HG02870 (cell line): ENCODE measurements at regions not wholly inside any gene's neighbourhood (a gene's known extent, or its start where the extent isn't known, plus 50 kb on each side); places are given as distances from the start of the nearest gene placed in this dataset.

ENCODE experiments used
- ATAC-seq: cut with Tn5 transposase; IDR thresholded peaks from one replicate; pipeline ENCODE4 v1.9.1; 2021; ENCODE audit warnings: mild to moderate bottlenecking, moderate library complexity; ENCODE audit not compliant: unreplicated experiment

DNA sequence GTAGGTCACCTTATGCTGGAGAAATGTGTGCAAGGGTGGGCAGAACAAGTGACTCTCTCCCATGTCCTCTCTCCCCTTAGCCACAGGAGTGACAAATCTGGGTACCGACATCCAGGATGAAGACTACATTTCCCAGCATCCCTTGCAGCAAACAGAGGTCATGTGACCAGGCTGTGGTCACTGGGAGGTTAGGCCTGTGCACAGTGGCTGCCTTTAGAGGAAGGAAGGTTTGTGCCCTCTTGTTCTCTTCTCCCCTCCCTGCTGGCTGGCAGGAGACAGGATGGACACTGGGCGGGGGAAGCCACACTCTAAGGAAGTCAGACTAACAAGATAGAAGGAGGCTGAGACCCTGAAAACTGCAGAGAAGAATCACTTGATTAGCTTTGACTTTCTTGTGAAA lies 360.2 kb downstream of the PREX1 start:
- no peak for ATAC-seq

DNA sequence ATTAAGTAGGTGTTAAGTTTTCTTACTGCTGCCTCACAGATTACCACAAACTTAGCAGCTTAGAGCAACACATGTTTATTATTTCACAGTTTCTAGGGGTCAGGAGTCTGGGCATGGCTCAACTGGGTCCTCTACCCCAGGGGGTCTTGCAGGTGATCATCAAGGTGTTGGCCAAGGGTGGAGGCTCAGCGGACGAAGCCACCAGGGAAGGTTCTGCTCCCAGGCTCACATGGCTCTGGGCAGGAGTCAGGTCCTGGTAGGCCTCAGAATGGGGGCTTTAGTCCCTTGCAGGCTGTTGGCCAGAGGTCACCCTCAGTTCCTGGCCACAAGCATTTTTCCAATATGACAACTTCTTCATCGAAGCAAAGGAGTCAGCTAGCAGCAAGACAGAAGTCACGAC lies 362.5 kb downstream of the PREX1 start:
- ATAC-seq = no peak

DNA sequence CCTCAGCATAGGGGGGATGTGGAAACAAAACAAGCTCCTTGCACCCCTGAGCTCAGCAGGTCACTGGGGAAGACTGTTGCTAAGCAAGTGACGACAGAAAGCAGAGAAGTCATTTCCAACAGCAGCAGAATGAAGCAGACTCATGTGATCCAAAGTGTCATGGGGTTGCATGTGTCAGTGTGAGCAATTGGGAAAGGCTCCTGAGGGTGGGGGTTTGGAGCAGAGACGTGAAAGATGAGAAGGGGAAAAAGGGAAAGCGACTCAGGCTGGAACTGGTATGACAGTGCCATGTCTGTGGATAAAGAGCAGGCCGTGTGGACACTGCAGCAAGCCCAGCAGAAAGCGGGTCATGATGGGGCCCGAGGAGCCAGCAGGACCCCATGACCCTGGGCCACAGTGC lies 363.9 kb downstream of the PREX1 start:
- no peak for ATAC-seq

DNA sequence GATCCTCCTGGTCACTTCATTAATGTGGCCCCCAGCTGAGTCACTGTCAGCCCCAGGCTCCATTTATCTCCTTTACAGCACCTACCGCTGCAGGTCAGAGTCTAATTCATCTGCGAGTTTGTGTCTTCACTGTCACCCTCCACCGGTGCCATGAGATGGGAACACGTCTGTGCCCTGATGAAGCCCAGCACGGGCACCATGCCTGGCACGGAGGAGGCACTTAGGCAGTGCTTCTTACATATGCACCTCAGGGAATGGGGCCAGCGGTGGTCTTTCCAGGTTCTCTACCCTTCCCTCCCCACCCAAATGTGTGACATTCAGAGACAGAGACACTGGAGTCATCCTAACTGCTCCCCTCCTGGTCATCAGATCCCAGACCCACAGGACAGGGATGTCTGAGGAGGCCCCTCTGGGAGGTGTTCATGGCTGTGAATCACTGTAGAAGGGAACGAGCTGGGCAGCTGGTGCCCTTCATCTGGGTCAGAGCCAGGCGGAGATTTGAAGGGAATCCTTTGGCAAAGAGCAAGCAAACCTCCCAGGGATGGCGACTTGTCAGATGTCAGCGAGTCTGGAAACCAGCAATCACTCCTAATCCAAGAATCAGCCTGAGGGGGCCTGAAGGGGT lies 364.6 kb downstream of the PREX1 start:
- no peak for ATAC-seq

DNA sequence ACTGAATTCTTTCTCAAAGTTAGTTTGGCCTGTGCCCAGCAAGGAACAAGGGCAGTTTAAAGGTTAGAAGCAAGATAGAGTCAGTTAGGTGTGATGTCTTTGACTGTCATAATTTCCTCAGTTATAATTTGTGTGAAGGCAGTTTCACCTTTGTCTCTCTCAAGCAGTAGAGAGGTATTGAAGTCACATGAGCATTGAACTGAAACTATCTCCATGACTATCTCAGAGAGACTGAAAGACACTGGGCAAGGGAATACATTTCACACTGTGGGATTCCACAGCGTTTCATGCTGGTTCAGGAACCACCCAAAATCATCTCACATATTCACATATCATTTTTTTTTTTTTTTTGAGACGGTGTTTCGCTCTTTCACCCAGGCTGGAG lies 366.1 kb downstream of the PREX1 start:
- no peak for ATAC-seq

DNA sequence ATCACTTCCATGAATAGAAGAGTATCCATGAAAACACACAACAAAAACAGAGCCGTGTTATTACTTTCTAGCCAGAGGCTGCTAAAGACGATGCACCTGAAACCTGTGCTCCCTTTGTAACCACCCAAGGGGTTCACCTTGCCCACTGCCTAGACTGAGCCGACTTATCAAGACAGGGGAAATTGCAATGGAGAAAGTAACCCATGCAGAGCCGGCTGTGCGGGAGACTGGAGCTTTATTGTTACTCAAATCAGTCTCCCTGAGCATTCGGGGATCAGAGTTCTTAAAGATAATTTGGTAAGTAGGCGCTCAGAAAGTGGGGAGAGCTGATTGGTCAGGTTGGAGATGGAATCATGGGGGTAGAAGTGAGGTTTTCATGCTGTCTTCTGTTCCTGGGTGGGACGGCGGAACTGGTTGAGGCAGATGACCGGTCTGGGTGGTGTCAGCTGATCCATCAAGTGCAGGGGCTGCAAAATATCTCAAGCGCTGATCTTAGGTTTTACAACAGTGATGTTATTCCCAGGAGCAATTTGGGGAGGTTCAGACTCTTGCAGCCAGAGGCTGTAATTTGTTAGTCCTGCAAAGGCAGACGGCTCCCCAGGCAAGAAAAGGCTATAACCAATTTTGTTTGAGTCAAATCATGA lies 366.6 kb downstream of the PREX1 start:
- ATAC-seq = no peak

DNA sequence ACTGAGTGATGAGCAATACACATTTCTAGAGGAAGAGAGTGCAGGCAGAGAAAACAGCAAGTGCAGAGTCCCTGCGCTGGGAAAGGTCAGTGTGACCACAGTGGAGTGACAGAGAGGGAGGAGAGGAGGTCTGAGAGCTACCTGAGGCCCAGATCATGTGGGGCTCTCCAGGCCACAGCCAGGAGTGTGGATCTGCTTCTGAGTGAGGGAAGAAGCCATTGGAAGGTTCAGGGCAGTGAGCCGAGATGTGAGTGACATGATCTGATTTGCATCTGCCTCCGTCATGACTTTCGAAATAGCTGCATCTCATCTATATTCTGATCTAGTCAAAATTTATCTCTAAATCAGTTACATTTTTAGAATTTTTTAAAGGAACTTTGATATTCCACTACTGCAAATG lies 367.1 kb downstream of the PREX1 start:
- ATAC-seq = no peak

DNA sequence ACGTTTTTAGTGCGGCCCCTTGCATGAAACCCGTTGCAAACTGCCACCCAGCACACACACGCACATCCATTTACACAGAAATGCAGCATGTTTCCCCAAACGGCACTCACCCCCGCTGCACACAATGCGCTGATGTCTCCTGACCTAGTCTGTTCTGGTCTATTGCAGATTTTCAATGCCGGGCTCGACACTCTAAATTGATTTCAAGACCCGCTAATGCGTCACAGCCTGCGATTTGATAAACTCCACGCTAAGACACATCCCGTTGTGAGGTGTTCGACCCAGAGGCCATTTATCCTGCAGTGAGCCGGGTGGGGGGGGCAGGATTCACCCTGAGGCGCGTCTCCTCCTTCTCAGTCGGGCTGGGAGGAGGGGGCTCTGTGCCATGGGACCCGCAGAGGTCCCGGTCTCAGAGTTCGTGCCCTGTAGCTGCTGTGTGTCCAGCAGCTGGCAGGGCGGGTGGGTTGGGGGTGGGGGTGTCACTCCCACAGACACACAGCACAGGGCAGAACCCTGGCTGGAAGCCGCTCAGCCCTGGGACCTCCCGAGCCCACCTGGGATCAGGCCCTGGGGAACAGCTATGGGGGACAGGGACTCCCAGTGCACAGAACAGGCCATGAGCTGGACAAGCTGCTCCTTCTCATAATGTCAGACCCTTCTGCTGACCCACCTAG lies 367.9 kb downstream of the PREX1 start:
- no peak for ATAC-seq

DNA sequence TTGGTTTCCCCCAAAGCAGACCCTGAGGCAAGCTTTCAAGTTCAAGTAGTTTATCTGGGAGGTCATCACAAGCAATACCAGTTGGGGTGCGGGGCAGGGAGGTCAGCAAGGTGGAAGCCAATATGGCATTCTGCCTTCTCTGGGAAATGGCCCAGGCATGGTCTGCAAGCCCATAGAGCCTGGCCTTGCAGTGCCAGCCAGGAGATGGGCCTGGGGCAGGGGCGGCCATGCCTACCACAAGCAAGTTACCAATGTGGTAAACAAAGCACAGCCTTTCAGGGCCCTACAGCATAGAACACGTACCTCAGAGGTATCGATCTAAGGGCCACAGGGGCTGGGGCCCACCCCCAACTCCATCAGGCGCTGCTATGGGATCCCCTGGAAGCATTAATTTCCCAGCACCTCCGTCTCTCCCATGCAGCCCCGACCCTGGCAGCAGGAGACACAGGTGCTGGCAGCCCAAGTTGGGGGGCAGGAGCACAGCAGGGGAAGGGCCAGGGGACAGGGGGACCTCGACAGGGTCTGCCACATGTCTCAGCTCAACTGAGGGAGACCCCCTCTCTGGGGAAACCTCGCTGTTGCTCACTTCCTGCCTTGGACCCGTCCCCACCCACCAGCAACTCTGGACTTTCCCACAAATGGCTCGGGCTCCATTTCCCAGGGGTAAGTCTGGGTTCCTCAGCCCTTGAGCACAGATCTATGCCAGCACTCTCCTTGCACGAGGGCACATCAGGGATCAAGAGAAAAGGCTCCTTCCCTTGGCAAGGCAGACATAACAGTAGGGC lies 369.0 kb downstream of the PREX1 start:
- no peak for ATAC-seq

DNA sequence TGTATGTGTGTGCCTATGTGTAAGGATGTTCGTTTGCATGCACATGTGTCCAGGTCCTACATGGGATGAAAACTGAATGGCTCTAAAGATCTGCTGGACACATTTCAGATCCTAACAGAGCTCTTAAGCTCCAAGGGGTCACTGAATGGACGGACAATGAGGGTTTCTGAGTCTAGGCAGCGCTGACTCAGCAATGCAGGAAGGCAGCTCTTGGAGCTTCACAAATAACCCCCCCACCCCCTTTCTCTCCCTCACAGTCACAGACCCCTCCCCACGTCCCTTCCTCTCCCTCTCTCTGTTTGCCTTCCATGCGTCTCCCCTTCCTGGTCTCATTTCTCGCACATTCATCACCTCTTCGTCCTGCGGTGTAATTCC lies 369.8 kb downstream of the PREX1 start:
- ATAC-seq = no peak

DNA sequence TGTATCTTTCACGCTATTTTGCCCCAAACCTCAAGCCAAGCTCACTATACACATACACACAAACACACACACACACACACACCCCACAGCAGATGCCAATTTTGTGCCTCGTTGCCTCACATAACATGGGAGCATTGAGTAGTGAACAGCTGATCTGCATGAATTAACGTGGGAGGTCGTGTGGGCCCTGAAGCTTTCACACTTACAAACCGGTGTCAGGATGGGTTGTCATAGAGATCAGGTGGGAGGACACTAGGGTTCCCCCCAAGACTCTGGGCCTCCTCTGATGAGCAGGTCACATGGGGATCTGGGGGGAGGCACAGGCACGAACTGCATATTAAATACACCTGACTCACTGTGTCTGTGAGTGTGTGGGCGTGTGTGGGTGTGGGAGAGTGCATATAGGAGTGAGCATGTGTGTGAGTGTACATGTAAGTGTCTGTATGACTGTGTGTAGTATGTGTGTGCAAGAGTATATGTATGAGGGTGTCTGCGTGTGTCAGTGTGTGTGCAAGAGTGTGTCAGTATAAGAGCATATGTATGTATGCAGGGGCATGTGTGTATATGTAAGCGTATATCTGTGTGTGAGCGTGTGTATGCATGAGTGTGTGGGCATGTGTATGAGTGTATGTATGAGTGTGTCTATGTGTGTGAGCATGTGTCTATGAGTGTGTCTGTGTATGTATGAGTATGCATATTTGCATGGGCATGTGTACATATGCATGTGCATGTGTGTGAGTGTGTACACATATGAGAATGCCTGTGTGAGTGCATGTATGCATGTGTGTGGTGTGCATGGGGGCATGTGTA lies 370.4 kb downstream of the PREX1 start:
- ATAC-seq = no peak

DNA sequence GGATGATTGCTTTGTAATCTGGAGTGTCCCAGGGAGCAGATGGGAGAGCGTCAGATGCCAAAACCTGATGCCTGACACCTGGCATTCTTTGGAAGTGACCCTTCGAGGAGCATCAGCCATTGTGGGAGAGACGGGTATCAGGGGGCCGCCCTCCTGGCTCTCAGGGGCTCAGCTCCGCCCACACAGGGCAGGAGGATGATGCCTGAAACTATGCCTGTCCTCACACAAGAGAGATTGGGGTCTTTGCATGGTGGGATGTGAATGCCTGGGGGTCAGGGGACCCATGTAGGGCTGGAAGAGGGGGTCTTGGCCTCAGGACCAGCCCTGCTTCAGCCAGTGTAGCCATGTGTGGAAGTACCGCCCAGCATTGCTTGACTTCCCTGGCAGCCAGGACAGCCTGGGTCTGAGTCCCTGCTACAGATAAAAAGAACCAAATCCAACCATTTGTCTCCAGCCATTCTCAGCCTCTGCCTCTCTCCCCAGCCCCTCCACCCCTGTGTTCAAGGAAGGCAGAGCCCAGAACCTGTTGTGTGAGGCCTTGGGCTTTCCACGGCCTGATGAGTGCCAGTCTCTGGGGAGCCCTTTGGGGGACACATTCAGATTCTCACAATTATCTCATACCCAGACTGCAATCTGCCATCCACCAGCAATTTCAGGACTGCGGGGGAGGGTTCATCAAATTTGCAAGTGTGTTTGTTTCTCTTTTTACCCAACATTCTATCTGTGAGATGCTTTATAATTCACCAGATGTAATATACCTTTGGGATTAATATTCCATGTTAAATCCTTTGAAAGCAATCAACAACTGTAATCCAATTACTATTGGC lies 371.2 kb downstream of the PREX1 start:
- ATAC-seq = no peak

DNA sequence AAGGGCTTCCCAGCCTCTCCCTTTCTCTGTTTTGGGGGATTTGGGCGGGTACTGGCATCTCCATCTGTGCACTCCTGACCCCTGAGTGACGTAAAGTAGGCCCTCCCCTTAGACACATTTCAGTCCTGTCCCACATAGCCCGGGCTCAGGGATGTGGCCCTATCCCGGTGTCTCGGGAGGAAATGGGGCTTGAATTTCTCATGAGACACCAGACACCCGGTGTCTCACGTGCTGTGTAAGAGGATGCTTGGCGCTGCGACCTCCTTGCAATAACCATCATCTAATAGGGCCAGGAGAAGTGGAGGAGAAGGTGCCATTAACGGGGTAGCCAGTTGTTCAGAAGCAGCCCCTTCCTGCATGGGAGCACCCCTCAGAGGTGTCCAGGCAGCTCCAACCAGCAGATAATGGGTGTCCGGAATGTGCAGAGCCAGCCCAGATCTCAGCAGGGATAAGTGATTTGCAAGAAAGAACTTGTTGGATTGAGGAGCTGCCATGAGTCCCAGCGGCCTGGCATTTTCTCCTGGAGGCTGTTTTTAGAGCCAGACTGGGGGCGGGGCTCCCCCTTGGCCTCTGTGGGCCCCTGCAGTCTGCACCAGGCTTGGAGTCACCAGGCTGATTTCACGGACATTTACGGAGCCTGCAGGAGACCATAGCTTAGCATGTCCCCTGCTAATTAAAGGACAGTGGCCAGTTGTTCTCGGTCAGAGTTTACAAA lies 372.0 kb downstream of the PREX1 start:
- ATAC-seq = no peak

DNA sequence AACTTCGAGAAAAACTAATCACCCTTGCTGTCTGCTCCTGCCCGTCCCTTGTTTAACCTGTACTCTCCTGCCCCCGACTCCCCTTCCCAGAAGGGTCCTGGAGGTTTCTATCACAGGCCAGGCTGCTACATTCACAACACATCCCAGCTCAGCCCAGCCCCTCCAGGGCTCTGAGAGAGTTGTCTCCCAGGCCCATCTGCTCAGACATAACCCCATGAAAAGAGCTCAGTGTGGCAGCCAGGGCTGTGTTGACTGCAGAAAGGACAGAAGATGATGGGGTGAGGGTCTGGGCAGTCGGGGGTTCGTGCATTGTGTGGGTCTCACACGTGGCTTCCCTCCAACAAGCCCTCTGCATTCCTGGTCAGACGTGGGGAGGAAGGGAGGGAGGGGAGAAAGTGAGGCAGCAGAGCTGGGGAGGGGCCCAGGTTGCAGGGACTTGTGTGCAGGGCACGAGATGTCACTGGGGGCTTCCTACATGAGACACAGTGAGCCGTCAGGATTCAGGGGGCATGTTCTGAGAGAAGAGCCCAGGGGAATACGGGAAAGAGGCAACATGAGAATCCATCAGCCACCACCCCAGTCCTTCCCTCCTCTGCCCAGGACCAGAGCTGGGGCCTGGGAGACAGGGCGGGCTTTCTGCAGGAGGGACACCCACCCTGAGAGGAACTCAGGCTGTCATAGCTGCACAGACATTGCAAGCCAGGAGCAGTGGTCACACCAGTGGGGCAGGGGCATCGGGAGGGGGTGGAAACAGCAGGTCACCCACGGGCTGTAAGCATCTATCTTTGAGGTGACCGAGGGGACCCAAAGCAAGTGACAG lies 372.9 kb downstream of the PREX1 start:
- ATAC-seq = no peak

DNA sequence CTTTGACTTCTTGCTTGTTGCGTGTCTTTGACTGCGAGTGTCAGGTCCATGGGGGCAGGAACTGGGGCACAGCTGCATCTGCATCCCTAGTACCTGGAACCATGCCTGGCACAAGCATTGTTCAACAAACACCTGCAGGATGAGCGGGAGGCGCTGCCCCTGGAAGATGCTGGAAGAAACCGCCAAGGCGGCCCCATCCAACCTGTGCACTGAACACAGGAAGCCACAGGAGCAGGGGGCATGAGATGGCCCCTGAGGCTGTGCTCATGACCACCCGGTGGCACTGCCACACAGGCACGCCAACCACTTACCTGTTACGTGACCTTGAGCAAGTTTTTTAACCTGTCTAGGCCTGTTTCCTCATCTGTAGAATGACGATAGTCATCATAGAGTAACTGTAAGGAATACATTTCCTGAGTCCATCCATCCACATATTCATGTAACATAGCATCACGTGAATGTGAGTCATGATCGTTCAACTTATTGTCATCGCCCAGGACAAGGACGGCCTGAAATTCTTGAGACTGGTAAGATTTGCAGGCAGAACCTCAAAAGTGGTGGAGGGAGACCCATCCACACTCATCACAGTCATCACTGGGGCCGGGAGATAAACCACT lies 374.2 kb downstream of the PREX1 start:
- no peak for ATAC-seq

DNA sequence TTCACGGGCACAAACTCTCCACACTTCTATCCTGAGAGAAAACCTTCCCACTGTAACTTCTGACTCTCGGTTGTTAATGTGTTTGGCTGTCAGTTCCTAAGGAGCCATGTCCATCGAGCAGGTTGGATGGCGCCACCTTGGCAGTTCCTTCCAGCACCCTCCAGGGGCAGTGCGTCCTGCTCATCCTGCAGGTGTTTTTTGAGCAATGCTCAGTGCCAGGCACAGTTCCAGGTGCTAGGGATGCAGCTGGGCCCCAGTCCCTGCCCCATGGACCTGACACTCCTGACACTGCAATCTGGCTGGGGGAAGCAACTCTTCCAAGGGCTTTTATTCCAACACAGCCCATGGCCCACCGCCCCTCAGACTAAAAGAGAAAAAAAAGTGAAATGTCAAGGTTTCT lies 376.4 kb downstream of the PREX1 start:
- no peak for ATAC-seq

DNA sequence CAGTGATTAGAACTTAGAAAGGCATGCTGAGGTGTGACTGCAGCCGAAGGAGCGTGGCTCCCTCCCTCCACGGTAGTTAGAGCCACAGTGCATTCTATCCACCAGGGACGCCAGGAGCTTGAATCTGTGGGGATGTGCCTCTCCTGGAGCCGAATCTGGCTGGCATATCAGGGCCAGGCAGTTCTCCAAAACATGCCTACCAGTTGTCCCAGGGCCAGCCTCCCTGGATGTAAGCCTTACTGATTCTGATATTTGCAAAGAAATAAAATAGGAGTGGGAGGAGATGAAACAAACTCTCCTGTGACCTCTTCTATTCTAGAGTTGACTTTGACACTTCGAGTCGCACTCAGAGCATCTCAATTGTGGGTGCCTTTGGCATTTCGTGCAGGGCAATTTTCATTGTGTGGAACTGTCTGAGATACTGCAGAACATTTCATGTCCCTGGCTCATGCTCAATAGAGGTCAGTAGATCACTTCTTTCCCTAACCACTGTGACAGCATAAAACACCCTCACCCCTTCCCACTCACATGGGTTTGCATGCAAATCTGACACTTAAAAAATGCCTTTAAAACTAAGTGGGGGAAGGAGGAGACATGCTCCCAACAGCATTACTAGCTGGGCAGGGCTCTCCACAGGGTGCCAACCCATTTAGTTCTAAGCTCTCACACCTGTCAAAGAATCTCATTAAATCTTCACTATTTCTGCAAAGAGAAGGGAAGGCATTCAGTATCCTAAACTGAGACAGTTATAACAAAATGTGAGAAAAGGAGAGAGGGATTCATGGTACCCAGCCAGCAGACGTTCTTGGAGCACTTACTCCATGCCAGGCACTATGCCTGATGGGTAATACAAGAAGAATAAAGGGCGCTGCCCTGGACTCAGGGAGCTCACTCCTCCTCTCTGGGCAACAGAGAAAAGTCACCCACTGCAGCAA lies 378.9 kb downstream of the PREX1 start:
- ATAC-seq = no peak
